ENCODE measurements at regions not wholly inside any gene's neighbourhood (a gene's known extent, or its start where the extent isn't known, plus 50 kb on each side); places are given as distances from the start of the nearest gene placed in this dataset.

GRCh38 chr6:163951326-163951725, 536.8 kb downstream of the QKI start:
- DNase-seq (ENCODE audit: low spot score): no peak

- DNase-seq (ENCODE audit: low spot score): no peak
Measured at GRCh38 chr6:163950159-163950558, 535.6 kb downstream of the QKI start.

GRCh38 chr6:163949431-163949830, 534.9 kb downstream of the QKI start:
- DNase-seq (ENCODE audit: low spot score): no peak

- no peak for DNase-seq (ENCODE audit: low spot score)
Measured at GRCh38 chr6:163948250-163948649, 533.7 kb downstream of the QKI start.

GRCh38 chr6:163947276-163947675, 532.8 kb downstream of the QKI start:
- no peak for DNase-seq (ENCODE audit: low spot score)

GRCh38 chr6:163946437-163946836, 531.9 kb downstream of the QKI start:
- DNase-seq (ENCODE audit: low spot score): no peak

- no peak for DNase-seq (ENCODE audit: low spot score)
Measured at GRCh38 chr6:163945808-163946207, 531.3 kb downstream of the QKI start.

GRCh38 chr6:163944897-163945296, 530.4 kb downstream of the QKI start:
- no peak for DNase-seq (ENCODE audit: low spot score)

- DNase-seq (ENCODE audit: low spot score): peak; percentile 86
Measured at GRCh38 chr6:163943607-163944385, 529.3 kb downstream of the QKI start.

GRCh38 chr6:163942790-163943189, 528.3 kb downstream of the QKI start:
- DNase-seq (ENCODE audit: low spot score): no peak

GRCh38 chr6:163941624-163941976, 527.1 kb downstream of the QKI start:
- no peak for DNase-seq (ENCODE audit: low spot score)

- DNase-seq (ENCODE audit: low spot score): no peak
Measured at GRCh38 chr6:163940705-163941623, 526.4 kb downstream of the QKI start.

GRCh38 chr6:163937071-163937470, 522.6 kb downstream of the QKI start:
- DNase-seq (ENCODE audit: low spot score): no peak

- no peak for DNase-seq (ENCODE audit: low spot score)
Measured at GRCh38 chr6:163935158-163935762, 520.7 kb downstream of the QKI start.

- DNase-seq (ENCODE audit: low spot score): no peak
Measured at GRCh38 chr6:163930012-163930411, 515.5 kb downstream of the QKI start.

GRCh38 chr6:163929538-163929937, 515.0 kb downstream of the QKI start:
- DNase-seq (ENCODE audit: low spot score): no peak

- DNase-seq (ENCODE audit: low spot score): peak; percentile 74
Measured at GRCh38 chr6:163926642-163927041, 512.1 kb downstream of the QKI start.

- no peak for DNase-seq (ENCODE audit: low spot score)
Measured at GRCh38 chr6:163925839-163926238, 511.3 kb downstream of the QKI start.

- DNase-seq (ENCODE audit: low spot score): no peak
Measured at GRCh38 chr6:163923658-163924411, 509.3 kb downstream of the QKI start.

- DNase-seq (ENCODE audit: low spot score): no peak
Measured at GRCh38 chr6:163922562-163922961, 508.0 kb downstream of the QKI start.

GRCh38 chr6:163919652-163920051, 505.1 kb downstream of the QKI start:
- no peak for DNase-seq (ENCODE audit: low spot score)

Data from putamen (tissue), 1 donor.